GM23338 (cell line): ENCODE measurements at regions not wholly inside any gene's neighbourhood (a gene's known extent, or its start where the extent isn't known, plus 50 kb on each side); places are given as distances from the start of the nearest gene placed in this dataset.

Experiments
- ATAC-seq: fragments of 200-7000 bp; cut with Tn5 transposase; 3 replicates; pipeline ENCODE4 v1.9.1; 2020
- DNase-seq: peaks from one replicate; pipeline ENCODE4 v3.0.0-alpha.2; 2015; ENCODE audit warnings: low spot score
- H2AFZ ChIP-seq: fragments of 200-600 bp; sonication (generic); 2 replicates; pipeline ENCODE4 v1.8.0; 2016; ENCODE audit warnings: antibody characterized with exemption, mild to moderate bottlenecking, moderate library complexity
- H3F3A ChIP-seq: fragments of 200-600 bp; sonication (generic); replicated peaks from 2 replicates; pipeline ENCODE4 v1.8.0; 2017; ENCODE audit warnings: antibody characterized with exemption, mixed run types, low read depth
- H3K27ac ChIP-seq: fragments of 200-600 bp; sonication (generic); 2 replicates; pipeline ENCODE4 v1.6.1; 2016; ENCODE audit warnings: low read depth
- H3K27me3 ChIP-seq: fragments of 200-600 bp; sonication (generic); 2 replicates; pipeline ENCODE4 v1.8.0; 2016; ENCODE audit warnings: mild to moderate bottlenecking, mixed run types, moderate library complexity; ENCODE audit not compliant: insufficient read depth
- H3K36me3 ChIP-seq: fragments of 200-600 bp; sonication (generic); 2 replicates; pipeline ENCODE4 v1.8.0; 2016; ENCODE audit warnings: mild to moderate bottlenecking; ENCODE audit not compliant: insufficient read depth
- H3K4me1 ChIP-seq: fragments of 200-600 bp; sonication (generic); 2 replicates; pipeline ENCODE4 v1.8.0; 2016; ENCODE audit warnings: mild to moderate bottlenecking, moderate library complexity; ENCODE audit not compliant: insufficient read depth
- H3K4me2 ChIP-seq: fragments of 200-600 bp; sonication (generic); 2 replicates; pipeline ENCODE4 v1.7.1; 2017; ENCODE audit warnings: mixed run types
- H3K4me3 ChIP-seq: fragments of 200-600 bp; sonication (generic); 2 replicates; pipeline ENCODE4 v1.6.1; 2016; ENCODE audit warnings: mixed run types
- H3K79me2 ChIP-seq: fragments of 200-600 bp; sonication (generic); replicated peaks from 2 replicates; pipeline ENCODE4 v1.8.0; 2017; ENCODE audit warnings: mild to moderate bottlenecking; ENCODE audit not compliant: insufficient read depth
- H3K9me2 ChIP-seq: fragments of 200-600 bp; sonication (generic); 2 replicates; pipeline ENCODE4 v1.8.0; 2017; ENCODE audit not compliant: insufficient read depth
- H4K20me1 ChIP-seq: fragments of 200-600 bp; sonication (generic); replicated peaks from 2 replicates; pipeline ENCODE4 v1.8.0; 2017; ENCODE audit warnings: mild to moderate bottlenecking; ENCODE audit not compliant: insufficient read depth
- H3K27ac Mint-ChIP-seq: 2 replicates; pipeline ENCODE4 v1.8.0; 2020; ENCODE audit warnings: inconsistent platforms, mild to moderate bottlenecking, moderate library complexity, mixed read lengths
- H3K27me3 Mint-ChIP-seq: 3 replicates; pipeline ENCODE4 v1.8.0; 2022; ENCODE audit warnings: low read depth, mild to moderate bottlenecking, moderate library complexity, mixed read lengths, inconsistent platforms; ENCODE audit not compliant: insufficient read depth, poor library complexity
- H3K36me3 Mint-ChIP-seq: 3 replicates; pipeline ENCODE4 v1.8.0; 2021; ENCODE audit warnings: low read depth, mild to moderate bottlenecking, inconsistent platforms, moderate library complexity, mixed read lengths
- H3K4me1 Mint-ChIP-seq: 3 replicates; pipeline ENCODE4 v1.8.0; 2020; ENCODE audit warnings: mild to moderate bottlenecking, inconsistent platforms, mixed read lengths
- H3K4me3 Mint-ChIP-seq: 3 replicates; pipeline ENCODE4 v1.8.0; 2021; ENCODE audit warnings: moderate library complexity, mild to moderate bottlenecking, inconsistent platforms, mixed read lengths
- H3K9me3 Mint-ChIP-seq: 3 replicates; pipeline ENCODE4 v1.8.0; 2020; ENCODE audit warnings: moderate library complexity, mild to moderate bottlenecking, inconsistent platforms, mixed read lengths
- CREB1 ChIP-seq: fragments of 250-450 bp; sonication (Bioruptor Pico); IDR thresholded peaks from 2 replicates; pipeline ENCODE4 v1.5.0; 2020; ENCODE audit warnings: low read depth, mild to moderate bottlenecking, moderate library complexity
- CTCF ChIP-seq, 2 experiments: fragments of 200-600 bp in 1 of 2; sonication (generic) in 1 of 2; conservative IDR thresholded peaks; 2 replicates each; pipeline versions ENCODE4 v1.5.1 to v1.6.1; 2016 to 2017; ENCODE audit warnings: antibody characterized with exemption in 2 of 2, low read depth in 2 of 2, mild to moderate bottlenecking in 2 of 2, moderate library complexity in 1 of 2
- POLR2AphosphoS5 ChIP-seq: IDR thresholded peaks from 2 replicates; pipeline ENCODE4 v1.6.1; 2016; ENCODE audit warnings: antibody characterized with exemption, low read depth
- ZNF114 ChIP-seq: fragments of 250-450 bp; sonication (Bioruptor Pico); IDR thresholded peaks from 2 replicates; pipeline ENCODE4 v1.5.0; 2020; ENCODE audit warnings: mild to moderate bottlenecking, moderate library complexity
- ZNF331 ChIP-seq: fragments of 250-450 bp; sonication (Bioruptor Pico); IDR thresholded peaks from 2 replicates; pipeline ENCODE4 v1.5.0; 2020; ENCODE audit warnings: low read depth, mild to moderate bottlenecking, moderate library complexity

GRCh38 chr3:188052169-188053035 is 101.6 kb upstream of the LPP start:
- H2AFZ ChIP-seq, result peak overlapping the region; percentile 95
- Mint-ChIP-seq H3K4me1 (peaks cover 17% of the 10 kb centered on the region), H3K27ac (peak overlapping the region; percentile 88), H3K9me3 (no peaks in the 10 kb centered on the region), H3K4me3 (no peak overlapping the region), H3K36me3 (no peaks in the 10 kb centered on the region), H3K27me3 (peaks cover 2% of the 10 kb centered on the region)
- peaks cover 23% of the 10 kb centered on the region for H3K4me1 ChIP-seq
- no peaks in the 10 kb centered on the region for H3K9me2 ChIP-seq
- H3K27ac ChIP-seq, result no peak overlapping the region
- H3F3A ChIP-seq, result no peaks in the 10 kb centered on the region
- DNase-seq (peak; percentile 76), ATAC-seq (peak; percentile 89)
- no peaks in the 10 kb centered on the region for H3K79me2 ChIP-seq
- no peaks in the 10 kb centered on the region for H4K20me1 ChIP-seq
- TF ChIP-seq POLR2AphosphoS5, result no peak
- TF ChIP-seq CREB1, result 0 out of 2 replicates have a peak, but pooled peaks have one; percentile 2
- peak; percentile 45 to 71; a peak in 3 of 4 replicates for TF ChIP-seq CTCF (conservative IDR thresholded peaks at IDR 0.05; ENCODE audit: low read depth in 2 of 2)
- no peaks in the 10 kb centered on the region for H3K36me3 ChIP-seq
- no peak overlapping the region for H3K4me3 ChIP-seq
- H3K27me3 ChIP-seq, result no peaks in the 10 kb centered on the region
- H3K4me2 ChIP-seq, result peak overlapping the region; percentile 19; the same call in 1 of the 2 replicates

GRCh38 chr3:188053036-188053340 is 101.0 kb upstream of the LPP start:
- Histone ChIP-seq H3K4me3 (no peak overlapping the region), H3K27me3 (no peaks in the 10 kb centered on the region), H3K27ac (no peak overlapping the region), H3K36me3 (no peaks in the 10 kb centered on the region), H4K20me1 (no peaks in the 10 kb centered on the region), H3F3A (no peaks in the 10 kb centered on the region), H3K9me2 (no peaks in the 10 kb centered on the region), H3K4me1 (peaks cover 23% of the 10 kb centered on the region), H2AFZ (peak overlapping the region; percentile 33; the same call in 1 of the 2 replicates), H3K4me2 (peak overlapping the region; percentile 19; the same call in 1 of the 2 replicates), H3K79me2 (no peaks in the 10 kb centered on the region)
- H3K9me3 Mint-ChIP-seq, result no peaks in the 10 kb centered on the region
- no peaks in the 10 kb centered on the region for H3K36me3 Mint-ChIP-seq
- H3K4me1 Mint-ChIP-seq, result peaks cover 17% of the 10 kb centered on the region
- ATAC-seq (no peak), DNase-seq (no peak)
- TF ChIP-seq ZNF114 (CRISPR knock-in tag) (no peak), ZNF331 (CRISPR knock-in tag) (no peak), CTCF (conservative IDR thresholded peaks at IDR 0.05; ENCODE audit: low read depth in 2 of 2) (no peak)
- peaks cover 2% of the 10 kb centered on the region for H3K27me3 Mint-ChIP-seq
- H3K27ac Mint-ChIP-seq, result peak overlapping the region; percentile 88; the same call in 1 of the 2 replicates
- no peak overlapping the region for H3K4me3 Mint-ChIP-seq
